ENCODE measurements at regions not wholly inside any gene's neighbourhood (a gene's known extent, or its start where the extent isn't known, plus 50 kb on each side); places are given as distances from the start of the nearest gene placed in this dataset.
A peak's percentile ranks its signal among the peaks of the same experiment; 100 is the strongest.

GRCh38 chr12:85603556-85603955, 232.7 kb downstream of the RASSF9 start:
- 40 to 46% methylated on average over 2 of the region's 2 CpGs for WGBS, 2 experiments (ENCODE audit: low coverage in 1 of 2, low lambda C conversion rate in 2 of 2, missing lambda C conversion rate in 2 of 2)
- DNase-seq = no peak
- Histone ChIP-seq H3K4me1 (ENCODE audit: insufficient read depth) (no peaks in the 10 kb centered on the region), H3K4me3 (no peak overlapping the region), H3K27ac (no peak overlapping the region), H3K9me3 (ENCODE audit: low read depth) (no peaks in the 10 kb centered on the region), H3F3A (ENCODE audit: insufficient read depth) (no peaks in the 10 kb centered on the region), H3K36me3 (ENCODE audit: low read depth) (no peaks in the 10 kb centered on the region), H4K20me1 (ENCODE audit: insufficient read depth) (no peaks in the 10 kb centered on the region), H3K27me3 (replicated peaks; ENCODE audit: insufficient read depth) (no peaks in the 10 kb centered on the region), H3K4me2 (ENCODE audit: unreplicated experiment) (no peak overlapping the region), H3K9me2 (ENCODE audit: insufficient read depth) (no peaks in the 10 kb centered on the region), H3K79me2 (ENCODE audit: insufficient read depth) (no peaks in the 10 kb centered on the region), H2AFZ (no peak overlapping the region), H3K9ac (no peak overlapping the region)
- in situ Hi-C loops (cut with MboI) = no loop called here
- no peak for TF ChIP-seq EZH2phosphoT487 (IDR thresholded peaks at IDR 0.05; ENCODE audit: insufficient read depth, low read depth)
- TF ChIP-seq EZH2 (IDR thresholded peaks at IDR 0.05; ENCODE audit: insufficient read depth, poor library complexity, severe bottlenecking) = no peak

- 74 to 87% methylated on average over 2 of the region's 2 CpGs for WGBS, 2 experiments (ENCODE audit: low coverage in 1 of 2, low lambda C conversion rate in 2 of 2, missing lambda C conversion rate in 2 of 2)
- TF ChIP-seq EZH2 (IDR thresholded peaks at IDR 0.05; ENCODE audit: insufficient read depth, poor library complexity, severe bottlenecking) (no peak), EZH2phosphoT487 (IDR thresholded peaks at IDR 0.05; ENCODE audit: insufficient read depth, low read depth) (no peak)
Observed at GRCh38 chr12:85606455-85606854, 229.8 kb downstream of the RASSF9 start.

GRCh38 chr12:85609778-85610177, 226.4 kb downstream of the RASSF9 start:
- Histone ChIP-seq H3K27ac (no peak overlapping the region), H4K20me1 (ENCODE audit: insufficient read depth) (no peaks in the 10 kb centered on the region), H2AFZ (0 out of 2 replicates have a peak overlapping the region, but pooled peaks have one; percentile 8), H3K79me2 (ENCODE audit: insufficient read depth) (no peaks in the 10 kb centered on the region), H3K9me2 (ENCODE audit: insufficient read depth) (no peaks in the 10 kb centered on the region), H3K27me3 (replicated peaks; ENCODE audit: insufficient read depth) (no peaks in the 10 kb centered on the region), H3K4me1 (ENCODE audit: insufficient read depth) (no peaks in the 10 kb centered on the region), H3F3A (ENCODE audit: insufficient read depth) (no peaks in the 10 kb centered on the region), H3K4me2 (ENCODE audit: unreplicated experiment) (no peak overlapping the region), H3K9ac (no peak overlapping the region), H3K9me3 (ENCODE audit: low read depth) (no peaks in the 10 kb centered on the region), H3K36me3 (ENCODE audit: low read depth) (no peaks in the 10 kb centered on the region), H3K4me3 (no peak overlapping the region)
- no peak for DNase-seq
- WGBS, 2 experiments (ENCODE audit: low coverage in 1 of 2, low lambda C conversion rate in 2 of 2, missing lambda C conversion rate in 2 of 2) = 81 to 86% methylated on average over 2 of the region's 2 CpGs
- in situ Hi-C loops (cut with MboI) = no loop called here
- TF ChIP-seq EZH2 (IDR thresholded peaks at IDR 0.05; ENCODE audit: insufficient read depth, poor library complexity, severe bottlenecking) = no peak
- TF ChIP-seq EZH2phosphoT487 (IDR thresholded peaks at IDR 0.05; ENCODE audit: insufficient read depth, low read depth) = no peak

More at GRCh38 chr12:85606455-85606854, 229.8 kb downstream of the RASSF9 start:
- Histone ChIP-seq H3K9me2 (ENCODE audit: insufficient read depth) (no peaks in the 10 kb centered on the region), H3K27ac (no peak overlapping the region), H3K4me2 (ENCODE audit: unreplicated experiment) (no peak overlapping the region), H3K36me3 (ENCODE audit: low read depth) (no peaks in the 10 kb centered on the region), H4K20me1 (ENCODE audit: insufficient read depth) (no peaks in the 10 kb centered on the region), H3F3A (ENCODE audit: insufficient read depth) (no peaks in the 10 kb centered on the region), H2AFZ (no peak overlapping the region), H3K79me2 (ENCODE audit: insufficient read depth) (no peaks in the 10 kb centered on the region), H3K27me3 (replicated peaks; ENCODE audit: insufficient read depth) (no peaks in the 10 kb centered on the region), H3K9me3 (ENCODE audit: low read depth) (no peaks in the 10 kb centered on the region), H3K9ac (no peak overlapping the region), H3K4me3 (no peak overlapping the region), H3K4me1 (ENCODE audit: insufficient read depth) (no peaks in the 10 kb centered on the region)
- no peak for DNase-seq
- in situ Hi-C loops (cut with MboI) = no loop called here

GRCh38 chr12:85610194-85610593, 226.0 kb downstream of the RASSF9 start:
- in situ Hi-C loops (cut with MboI) = no loop called here
- Histone ChIP-seq H3K27me3 (replicated peaks; ENCODE audit: insufficient read depth) (no peaks in the 10 kb centered on the region), H3K9me2 (ENCODE audit: insufficient read depth) (no peaks in the 10 kb centered on the region), H4K20me1 (ENCODE audit: insufficient read depth) (no peaks in the 10 kb centered on the region), H2AFZ (0 out of 2 replicates have a peak overlapping the region, but pooled peaks have one; percentile 8), H3K9me3 (ENCODE audit: low read depth) (no peaks in the 10 kb centered on the region), H3K4me3 (no peak overlapping the region), H3K4me1 (ENCODE audit: insufficient read depth) (no peaks in the 10 kb centered on the region), H3K27ac (no peak overlapping the region), H3K4me2 (ENCODE audit: unreplicated experiment) (no peak overlapping the region), H3K9ac (no peak overlapping the region), H3K36me3 (ENCODE audit: low read depth) (no peaks in the 10 kb centered on the region), H3K79me2 (ENCODE audit: insufficient read depth) (no peaks in the 10 kb centered on the region), H3F3A (ENCODE audit: insufficient read depth) (no peaks in the 10 kb centered on the region)
- TF ChIP-seq EZH2 (IDR thresholded peaks at IDR 0.05; ENCODE audit: insufficient read depth, poor library complexity, severe bottlenecking) (no peak), EZH2phosphoT487 (IDR thresholded peaks at IDR 0.05; ENCODE audit: insufficient read depth, low read depth) (no peak)
- no peak for DNase-seq
- WGBS, 2 experiments (ENCODE audit: low coverage in 1 of 2, low lambda C conversion rate in 2 of 2, missing lambda C conversion rate in 2 of 2) = 64 to 70% methylated on average over 4 of the region's 4 CpGs

GRCh38 chr12:85616201-85616600, 220.0 kb downstream of the RASSF9 start:
- H3K9me3 ChIP-seq (ENCODE audit: low read depth) = no peaks in the 10 kb centered on the region
- H3K4me3 ChIP-seq = no peak overlapping the region
- no peaks in the 10 kb centered on the region for H3K27me3 ChIP-seq (replicated peaks; ENCODE audit: insufficient read depth)
- H4K20me1 ChIP-seq (ENCODE audit: insufficient read depth) = no peaks in the 10 kb centered on the region
- DNase-seq = no peak
- no peak overlapping the region for H3K9ac ChIP-seq
- TF ChIP-seq EZH2phosphoT487 (IDR thresholded peaks at IDR 0.05; ENCODE audit: insufficient read depth, low read depth) (no peak), EZH2 (IDR thresholded peaks at IDR 0.05; ENCODE audit: insufficient read depth, poor library complexity, severe bottlenecking) (no peak)
- no peak overlapping the region for H3K27ac ChIP-seq
- WGBS, 2 experiments (ENCODE audit: low coverage in 1 of 2, low lambda C conversion rate in 2 of 2, missing lambda C conversion rate in 2 of 2) = 90 to 93% methylated on average over 2 of the region's 2 CpGs
- H3K36me3 ChIP-seq (ENCODE audit: low read depth) = no peaks in the 10 kb centered on the region
- in situ Hi-C loops (cut with MboI) = no loop called here
- H3K79me2 ChIP-seq (ENCODE audit: insufficient read depth) = no peaks in the 10 kb centered on the region
- no peak overlapping the region for H3K4me2 ChIP-seq (ENCODE audit: unreplicated experiment)
- H2AFZ ChIP-seq = no peak overlapping the region
- H3K4me1 ChIP-seq (ENCODE audit: insufficient read depth) = no peaks in the 10 kb centered on the region
- H3F3A ChIP-seq (ENCODE audit: insufficient read depth) = no peaks in the 10 kb centered on the region
- H3K9me2 ChIP-seq (ENCODE audit: insufficient read depth) = no peaks in the 10 kb centered on the region

All from GM23248 (cell line).